IMR-90 (cell line): ENCODE measurements at regions not wholly inside any gene's neighbourhood (a gene's known extent, or its start where the extent isn't known, plus 50 kb on each side); places are given as distances from the start of the nearest gene placed in this dataset.
"Not testable (repeated sequence)": the region's sequence is repeated elsewhere in the genome, so short reads cannot be mapped to it uniquely, and the experiment has no call there.

ENCODE experiments used
- ATAC-seq: fragments of 200-7000 bp; cut with Tn5 transposase; 2 replicates; pipeline ENCODE4 v1.9.1; 2020; ENCODE audit warnings: low read depth, mild to moderate bottlenecking, moderate library complexity
- BruUV-seq: library from RNA; stranded (reverse); fragments of 400-500 nt; replicated peaks from 2 replicates; lab custom pipeline; 2021; lab: Mats Ljungman, UMichigan
- CTCF ChIA-PET: fragments of 300-600 bp; formaldehyde crosslinking; extraction: SDS; loops from one replicate; lab custom pipeline; 2021; ENCODE audit warnings: antibody characterized with exemption; lab: Yijun Ruan, JAX
- POLR2A ChIA-PET: fragments of 300-600 bp; sonication (Branson Sonifier 250); formaldehyde crosslinking; loops from one replicate; lab custom pipeline; 2022; ENCODE audit warnings: antibody characterized with exemption; ENCODE audit not compliant: unreplicated experiment; lab: Charles Lee
- DNase-seq: peaks from one replicate; pipeline ENCODE4 v3.0.0; 2013
- H2AFZ ChIP-seq: replicated peaks from 2 replicates; pipeline ENCODE3; 2013; ENCODE audit warnings: low read length, mild to moderate bottlenecking; ENCODE audit not compliant: poor library complexity
- H2AK5ac ChIP-seq: 2 replicates; pipeline ENCODE4 v1.6.1; 2013; ENCODE audit warnings: low read depth, low read length, inconsistent platforms
- H2AK9ac ChIP-seq: replicated peaks from 2 replicates; pipeline ENCODE3; 2013; ENCODE audit warnings: mild to moderate bottlenecking, low read depth, low read length, moderate library complexity; ENCODE audit not compliant: poor library complexity
- H2BK120ac ChIP-seq: 2 replicates; pipeline ENCODE4 v1.6.1; 2013; ENCODE audit warnings: low read depth, low read length, inconsistent platforms
- H2BK15ac ChIP-seq: 3 replicates; pipeline ENCODE4 v1.6.1; 2013; ENCODE audit warnings: low read depth, low read length, inconsistent platforms
- H2BK20ac ChIP-seq: 2 replicates; pipeline ENCODE4 v1.6.1; 2013; ENCODE audit warnings: low read depth, mild to moderate bottlenecking, inconsistent platforms, low read length, moderate library complexity
- H2BK5ac ChIP-seq: 2 replicates; pipeline ENCODE4 v1.6.1; 2013; ENCODE audit warnings: mild to moderate bottlenecking, low read depth, low read length, inconsistent platforms; ENCODE audit not compliant: poor library complexity, severe bottlenecking
- H3K14ac ChIP-seq: replicated peaks from 2 replicates; pipeline ENCODE4 v1.6.1; 2013; ENCODE audit warnings: low read depth, low read length, inconsistent platforms
- H3K18ac ChIP-seq: 2 replicates; pipeline ENCODE4 v1.6.1; 2013; ENCODE audit warnings: low read depth, low read length, control low read depth
- H3K23ac ChIP-seq: 2 replicates; pipeline ENCODE4 v1.6.1; 2013; ENCODE audit warnings: low read depth, low read length, inconsistent platforms
- H3K27ac ChIP-seq: 2 replicates; pipeline ENCODE4 v1.5.1; 2013; ENCODE audit warnings: mild to moderate bottlenecking, control low read depth, low read length; ENCODE audit not compliant: insufficient read depth
- H3K27me3 ChIP-seq: 2 replicates; pipeline ENCODE4 v1.6.1; 2013; ENCODE audit warnings: low read length; ENCODE audit not compliant: control insufficient read depth, insufficient read depth
- H3K36me3 ChIP-seq: 2 replicates; pipeline ENCODE4 v1.6.1; 2013; ENCODE audit warnings: low read length, mixed read lengths; ENCODE audit not compliant: control insufficient read depth, insufficient read depth
- H3K4ac ChIP-seq: 2 replicates; pipeline ENCODE4 v1.6.1; 2013; ENCODE audit warnings: low read depth, low read length, inconsistent platforms
- H3K4me1 ChIP-seq: 2 replicates; pipeline ENCODE4 v1.6.1; 2013; ENCODE audit warnings: low read length, mixed read lengths; ENCODE audit not compliant: control insufficient read depth, insufficient read depth
- H3K4me2 ChIP-seq: 2 replicates; pipeline ENCODE4 v1.6.1; 2013; ENCODE audit warnings: low read depth, mild to moderate bottlenecking, control low read depth, low read length, moderate library complexity
- H3K4me3 ChIP-seq: 2 replicates; pipeline ENCODE4 v1.5.1; 2013; ENCODE audit warnings: low read depth, mild to moderate bottlenecking, control low read depth, low read length, moderate library complexity; ENCODE audit not compliant: insufficient read depth
- H3K56ac ChIP-seq: 2 replicates; pipeline ENCODE4 v1.6.1; 2013; ENCODE audit warnings: low read length, inconsistent platforms; ENCODE audit not compliant: insufficient read depth; ENCODE audit errors: extremely low read depth
- H3K79me1 ChIP-seq, 2 experiments: 2 replicates each; pipeline ENCODE4 v1.6.1; 2013; ENCODE audit warnings: low read length in 2 of 2, inconsistent platforms in 1 of 2, low read depth in 1 of 2
- H3K9ac ChIP-seq: 2 replicates; pipeline ENCODE4 v1.6.1; 2013; ENCODE audit warnings: low read depth, low read length, control low read depth
- H3K9me1 ChIP-seq: 2 replicates; pipeline ENCODE4 v1.6.1; 2013; ENCODE audit warnings: low read length, inconsistent platforms; ENCODE audit not compliant: insufficient read depth
- H3K9me3 ChIP-seq: 2 replicates; pipeline ENCODE4 v1.6.1; 2013; ENCODE audit warnings: low read length; ENCODE audit not compliant: control insufficient read depth, insufficient read depth
- H4K20me1 ChIP-seq: 2 replicates; pipeline ENCODE4 v1.6.1; 2013; ENCODE audit warnings: low read length, inconsistent platforms; ENCODE audit not compliant: insufficient read depth
- H4K5ac ChIP-seq: 2 replicates; pipeline ENCODE4 v1.6.1; 2013; ENCODE audit warnings: mild to moderate bottlenecking, low read depth, low read length, control low read depth
- H4K8ac ChIP-seq, 2 experiments: 2 replicates each; pipeline ENCODE4 v1.6.1; 2013; ENCODE audit warnings: low read depth in 2 of 2, low read length in 2 of 2, control low read depth in 1 of 2, inconsistent platforms in 1 of 2
- H4K91ac ChIP-seq: 2 replicates; pipeline ENCODE4 v1.6.1; 2013; ENCODE audit warnings: low read depth, low read length, inconsistent platforms; ENCODE audit not compliant: insufficient read depth
- WGBS, 2 experiments: methylation state at CpG; one replicate each; pipeline versions ENCODE4 v1.1.5 to v1.1.7; 2013; ENCODE audit warnings: missing lambda C conversion rate in 2 of 2; ENCODE audit not compliant: insufficient read length in 1 of 2; ENCODE audit errors: extremely low coverage in 2 of 2; 5-methylcytosine and 5-hydroxymethylcytosine counted together
- dilution Hi-C: fragments of 300-500 bp; cut with HindIII; formaldehyde crosslinking; loops from one replicate; pipeline ENCODE4 v1.14.3; 2018; ENCODE audit warnings: low sequenced_read_pairs; ENCODE audit not compliant: unreplicated experiment
- in situ Hi-C: fragments of 300-500 bp; cut with MboI; formaldehyde crosslinking; loops from 3 replicates; pipeline ENCODE4 v1.14.3; 2019; ENCODE audit warnings: low sequenced_read_pairs, inconsistent platforms, mixed read lengths
- intact Hi-C: fragments of 100-400 bp; cut with micrococcal nuclease; formaldehyde crosslinking; loops from 2 replicates; pipeline ENCODE4 v1.10.0; 2022

DNA sequence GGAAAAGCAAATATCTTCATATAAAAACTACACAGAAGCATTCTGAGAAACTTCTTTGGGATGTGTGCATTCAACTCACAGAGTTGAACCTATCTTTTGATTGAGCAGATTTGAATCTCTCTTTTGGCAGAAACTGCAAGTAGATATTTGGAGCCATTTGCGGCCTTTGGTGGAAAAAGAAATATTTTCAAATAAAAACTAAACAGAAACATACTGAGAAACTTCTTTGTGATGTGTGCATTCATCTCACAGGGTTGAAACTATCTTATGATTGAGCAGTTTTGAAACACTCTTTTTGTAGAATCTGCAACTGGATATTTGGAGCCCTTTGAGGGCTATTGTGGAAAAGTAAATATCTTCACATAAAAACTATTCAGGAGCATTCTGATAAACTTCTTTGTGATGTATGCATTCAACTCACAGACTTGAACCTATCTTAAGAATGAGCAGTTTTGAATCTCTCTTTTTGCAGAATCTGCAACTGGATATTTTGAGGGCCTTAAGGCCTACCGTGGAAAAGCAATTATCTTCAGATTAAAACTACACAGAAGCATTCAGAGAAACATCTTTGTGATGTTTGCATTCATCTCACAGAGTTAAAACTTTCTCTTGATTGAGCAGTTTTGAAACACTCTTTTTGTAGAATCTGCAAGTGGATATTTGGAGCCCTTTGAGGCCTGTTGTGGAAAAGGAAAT is 4158.2 kb upstream of the OR11H1 start:
- H3K27ac ChIP-seq, POLR2A ChIA-PET, H3K23ac ChIP-seq, ATAC-seq, H3K18ac ChIP-seq, H3K9me3 ChIP-seq, H3K14ac ChIP-seq, H2AK9ac ChIP-seq, H2BK5ac ChIP-seq, H2BK15ac ChIP-seq, H3K4me3 ChIP-seq, in situ Hi-C loops, intact Hi-C loops, BruUV-seq, H4K20me1 ChIP-seq, CTCF ChIA-PET, H3K4me2 ChIP-seq, H2BK120ac ChIP-seq, H3K36me3 ChIP-seq, H2AFZ ChIP-seq, H3K4me1 ChIP-seq, H3K79me1 ChIP-seq, H3K9ac ChIP-seq, H4K91ac ChIP-seq, H3K9me1 ChIP-seq, H3K27me3 ChIP-seq, H2AK5ac ChIP-seq, H2BK20ac ChIP-seq, H3K4ac ChIP-seq, H4K5ac ChIP-seq, dilution Hi-C loops, H3K56ac ChIP-seq, DNase-seq, H4K8ac ChIP-seq: not testable (repeated sequence)
- no CpG with 5 or more reads among the region's 2 CpGs for WGBS, 2 experiments

GRCh38 chr22:11370311-11370710 is 4157.7 kb upstream of the OR11H1 start:
- H3K9ac ChIP-seq, BruUV-seq, H4K8ac ChIP-seq, H3K36me3 ChIP-seq, H3K9me1 ChIP-seq, CTCF ChIA-PET, H3K4me2 ChIP-seq, H4K91ac ChIP-seq, H3K9me3 ChIP-seq, H3K4ac ChIP-seq, H3K4me3 ChIP-seq, H2BK120ac ChIP-seq, H3K14ac ChIP-seq, intact Hi-C loops, H3K27ac ChIP-seq, in situ Hi-C loops, H3K4me1 ChIP-seq, dilution Hi-C loops, H4K20me1 ChIP-seq, ATAC-seq, H2BK20ac ChIP-seq, H4K5ac ChIP-seq, H3K79me1 ChIP-seq, H3K23ac ChIP-seq, H3K18ac ChIP-seq, POLR2A ChIA-PET, H3K56ac ChIP-seq, H2BK15ac ChIP-seq, H2AK9ac ChIP-seq, H2AK5ac ChIP-seq, H3K27me3 ChIP-seq, DNase-seq, H2BK5ac ChIP-seq, H2AFZ ChIP-seq: not testable (repeated sequence)
- no CpG with 5 or more reads among the region's 1 CpG for WGBS, 2 experiments
